ENCODE measurements at regions not wholly inside any gene's neighbourhood (a gene's known extent, or its start where the extent isn't known, plus 50 kb on each side); places are given as distances from the start of the nearest gene placed in this dataset.

GRCh38 chr13:88000787-88001186 lies 329.6 kb downstream of the SLITRK5 start:
- TF ChIP-seq POLR2AphosphoS5 (IDR thresholded peaks at IDR 0.05; ENCODE audit: low read depth) = no peak
- TF ChIP-seq REST (IDR thresholded peaks at IDR 0.05; ENCODE audit: insufficient replicate concordance, low read depth) = no peak
- TF ChIP-seq SPI1 (IDR thresholded peaks at IDR 0.05; ENCODE audit: borderline replicate concordance, low read depth) = no peak
- TF ChIP-seq GABPA (IDR thresholded peaks at IDR 0.05; ENCODE audit: low read depth) = no peak
- no peak for TF ChIP-seq CTCF (IDR thresholded peaks at IDR 0.05; ENCODE audit: insufficient read depth, low read length)
- H3K4me3 ChIP-seq (replicated peaks; ENCODE audit: insufficient read depth, low read length) = no peak overlapping the region
- H3K27me3 ChIP-seq (ENCODE audit: insufficient read depth, poor library complexity, severe bottlenecking) = no peaks in the 10 kb centered on the region
- H3K27ac ChIP-seq (replicated peaks) = no peak overlapping the region
- DNase-seq (ENCODE audit: low read depth in 1 of 2, low spot score in 1 of 2) = no peak

- Histone ChIP-seq H3K4me3 (replicated peaks; ENCODE audit: insufficient read depth, low read length) (no peak overlapping the region), H3K27me3 (ENCODE audit: insufficient read depth, poor library complexity, severe bottlenecking) (no peaks in the 10 kb centered on the region), H3K27ac (replicated peaks) (no peak overlapping the region)
- no peak for DNase-seq (ENCODE audit: low read depth in 1 of 2, low spot score in 1 of 2)
- TF ChIP-seq REST (IDR thresholded peaks at IDR 0.05; ENCODE audit: insufficient replicate concordance, low read depth) = no peak
- no peak for TF ChIP-seq POLR2AphosphoS5 (IDR thresholded peaks at IDR 0.05; ENCODE audit: low read depth)
- no peak for TF ChIP-seq SPI1 (IDR thresholded peaks at IDR 0.05; ENCODE audit: borderline replicate concordance, low read depth)
- TF ChIP-seq CTCF (IDR thresholded peaks at IDR 0.05; ENCODE audit: insufficient read depth, low read length) = no peak
- TF ChIP-seq GABPA (IDR thresholded peaks at IDR 0.05; ENCODE audit: low read depth) = no peak
Measured at GRCh38 chr13:88005188-88005587, 334.0 kb downstream of the SLITRK5 start.

- no peak overlapping the region for H3K27ac ChIP-seq (replicated peaks)
- no peaks in the 10 kb centered on the region for H3K27me3 ChIP-seq (ENCODE audit: insufficient read depth, poor library complexity, severe bottlenecking)
- no peak for TF ChIP-seq CTCF (IDR thresholded peaks at IDR 0.05; ENCODE audit: insufficient read depth, low read length)
- TF ChIP-seq GABPA (IDR thresholded peaks at IDR 0.05; ENCODE audit: low read depth) = no peak
- no peak for TF ChIP-seq SPI1 (IDR thresholded peaks at IDR 0.05; ENCODE audit: borderline replicate concordance, low read depth)
- no peak for TF ChIP-seq POLR2AphosphoS5 (IDR thresholded peaks at IDR 0.05; ENCODE audit: low read depth)
- TF ChIP-seq REST (IDR thresholded peaks at IDR 0.05; ENCODE audit: insufficient replicate concordance, low read depth) = no peak
- H3K4me3 ChIP-seq (replicated peaks; ENCODE audit: insufficient read depth, low read length) = no peak overlapping the region
- peak in 1 of 2 experiments; percentile 25 for DNase-seq (ENCODE audit: low read depth in 1 of 2, low spot score in 1 of 2)
Measured at GRCh38 chr13:88014527-88014926, 343.4 kb downstream of the SLITRK5 start.
